ENCODE measurements at regions not wholly inside any gene's neighbourhood (a gene's known extent, or its start where the extent isn't known, plus 50 kb on each side); places are given as distances from the start of the nearest gene placed in this dataset.

- TF ChIP-seq, protein P1, sequence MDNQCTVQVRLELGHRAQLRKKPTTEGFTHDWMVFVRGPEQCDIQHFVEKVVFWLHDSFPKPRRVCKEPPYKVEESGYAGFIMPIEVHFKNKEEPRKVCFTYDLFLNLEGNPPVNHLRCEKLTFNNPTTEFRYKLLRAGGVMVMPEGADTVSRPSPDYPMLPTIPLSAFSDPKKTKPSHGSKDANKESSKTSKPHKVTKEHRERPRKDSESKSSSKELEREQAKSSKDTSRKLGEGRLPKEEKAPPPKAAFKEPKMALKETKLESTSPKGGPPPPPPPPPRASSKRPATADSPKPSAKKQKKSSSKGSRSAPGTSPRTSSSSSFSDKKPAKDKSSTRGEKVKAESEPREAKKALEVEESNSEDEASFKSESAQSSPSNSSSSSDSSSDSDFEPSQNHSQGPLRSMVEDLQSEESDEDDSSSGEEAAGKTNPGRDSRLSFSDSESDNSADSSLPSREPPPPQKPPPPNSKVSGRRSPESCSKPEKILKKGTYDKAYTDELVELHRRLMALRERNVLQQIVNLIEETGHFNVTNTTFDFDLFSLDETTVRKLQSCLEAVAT (IDR thresholded peaks at IDR 0.05): no peak
- TF ChIP-seq NRF1 (conservative IDR thresholded peaks at IDR 0.05; ENCODE audit: low read depth, low read length) (no peak), NFIC (IDR thresholded peaks at IDR 0.05; ENCODE audit: low read depth, low read length) (no peak), REST (IDR thresholded peaks at IDR 0.05; ENCODE audit: low read depth, low read length) (no peak), CHD1 (IDR thresholded peaks at IDR 0.05; ENCODE audit: low read depth, low read length) (no peak)
Measured at GRCh38 chr11:82089426-82089825, 644.2 kb downstream of the FAM181B start (continued).

DNA sequence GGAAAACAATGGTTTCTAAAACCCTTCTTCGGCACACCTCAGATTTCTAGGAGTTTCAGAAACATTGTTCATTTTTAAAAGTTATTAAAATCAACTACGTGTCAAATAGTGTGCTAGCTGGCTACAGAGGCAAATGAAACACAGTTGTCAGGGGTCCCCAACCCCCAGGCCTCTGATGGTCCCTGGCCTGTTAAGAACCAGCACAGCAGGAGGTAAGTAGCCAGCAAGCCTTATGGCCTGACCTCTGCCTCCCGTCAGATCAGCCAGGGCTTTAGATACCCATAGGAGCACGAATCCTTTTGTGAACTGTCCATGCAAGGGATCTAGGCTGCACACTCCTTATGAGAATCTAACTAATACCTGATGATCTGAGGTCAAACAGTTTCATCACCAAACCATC, 648.2 kb downstream of the FAM181B start:
- H3K79me2 ChIP-seq (ENCODE audit: control insufficient read depth, insufficient read depth, low read length): no peaks in the 10 kb centered on the region
- intact Hi-C loops (cut with micrococcal nuclease; ENCODE audit: unreplicated experiment): no loop called here
- no peaks in the 10 kb centered on the region for H3K9me3 ChIP-seq (replicated peaks; ENCODE audit: control insufficient read depth, insufficient read depth, low read length)
- H3K4me2 ChIP-seq (ENCODE audit: control insufficient read depth, insufficient read depth): no peak overlapping the region
- no peak overlapping the region for H2AFZ ChIP-seq (ENCODE audit: control insufficient read depth, low read depth, low read length)
- H3K27me3 ChIP-seq (replicated peaks in 1 of 2; ENCODE audit: control insufficient read depth in 2 of 2, insufficient read depth in 2 of 2, low read length in 1 of 2): no peaks in the 10 kb centered on the region
- ChIA-PET SMC1A (ENCODE audit: uncharacterized antibody, unreplicated experiment) (no interaction called here), RAD21 (ENCODE audit: unreplicated experiment) (no interaction called here), CTCF (no interaction called here), POLR2A (no interaction called here)
- 17% methylated on average over 4 of the region's 4 CpGs for WGBS (ENCODE audit: insufficient coverage, insufficient replicate concordance, low lambda C conversion rate, missing lambda C conversion rate)
- in situ Hi-C loops (cut with MboI): no loop called here
- ATAC-seq (no peak), FAIRE-seq (no peak), DNase-seq (ENCODE audit: low read depth, low spot score) (no peak)
- no peak overlapping the region for H3K9ac ChIP-seq (ENCODE audit: control insufficient read depth, insufficient read depth, low read length)
- H4K20me1 ChIP-seq (ENCODE audit: control insufficient read depth, insufficient read depth): no peaks in the 10 kb centered on the region
- no peak overlapping the region for H3K27ac ChIP-seq (ENCODE audit: control insufficient read depth, insufficient read depth)
- no peaks in the 10 kb centered on the region for H3K36me3 ChIP-seq (ENCODE audit: control insufficient read depth in 2 of 2, insufficient read depth in 2 of 2, low read length in 1 of 2)
- H3K4me1 ChIP-seq (ENCODE audit: control insufficient read depth, insufficient read depth, low read length): no peaks in the 10 kb centered on the region
- H3K4me3 ChIP-seq: no peak overlapping the region
- BruUV-seq (replicated peaks): no TSS peak
- TF ChIP-seq SMAD1 (IDR thresholded peaks at IDR 0.05; ENCODE audit: low read depth, partially characterized antibody): no peak
- no peak for TF ChIP-seq YY1 (IDR thresholded peaks at IDR 0.05; ENCODE audit: low read depth, low read length)
- no peak for TF ChIP-seq ZBTB40 (IDR thresholded peaks at IDR 0.05; ENCODE audit: borderline replicate concordance)
- TF ChIP-seq ESRRA (IDR thresholded peaks at IDR 0.05; ENCODE audit: low read length): no peak
- TF ChIP-seq KDM1A (IDR thresholded peaks at IDR 0.05; ENCODE audit: borderline replicate concordance): no peak
- no peak for TF ChIP-seq WRNIP1 (IDR thresholded peaks at IDR 0.05; ENCODE audit: borderline replicate concordance, low read depth, low read length)
- no peak for TF ChIP-seq SMAD5 (IDR thresholded peaks at IDR 0.05; ENCODE audit: low read depth)
- TF ChIP-seq E4F1 (IDR thresholded peaks at IDR 0.05; ENCODE audit: borderline replicate concordance, partially characterized antibody): no peak
